Cardiac fibroblast (primary cell): ENCODE measurements at regions not wholly inside any gene's neighbourhood (a gene's known extent, or its start where the extent isn't known, plus 50 kb on each side); places are given as distances from the start of the nearest gene placed in this dataset.
A peak's percentile ranks its signal among the peaks of the same experiment; 100 is the strongest.

Experiments used
- DNase-seq, 2 donors: peaks; one replicate each; pipeline versions ENCODE4 v3.0.0 to v3.0.0-alpha.2; 2010; ENCODE audit warnings: low read depth in 2 of 2
- H3K4me3 ChIP-seq, 2 donors: replicated peaks in 1 of 2; 1 replicate in 1 of 2; 2 replicates in 1 of 2; pipeline ENCODE4 v1.5.1; 2011; ENCODE audit warnings: low read depth in 2 of 2, low read length in 2 of 2, mild to moderate bottlenecking in 2 of 2, moderate library complexity in 1 of 2
- TF ChIP-seq, protein P1 (sequence below): IDR thresholded peaks from one replicate; pipeline ENCODE4 v1.5.1; 2011; ENCODE audit warnings: low read depth, mild to moderate bottlenecking, low read length, inconsistent platforms

DNA sequence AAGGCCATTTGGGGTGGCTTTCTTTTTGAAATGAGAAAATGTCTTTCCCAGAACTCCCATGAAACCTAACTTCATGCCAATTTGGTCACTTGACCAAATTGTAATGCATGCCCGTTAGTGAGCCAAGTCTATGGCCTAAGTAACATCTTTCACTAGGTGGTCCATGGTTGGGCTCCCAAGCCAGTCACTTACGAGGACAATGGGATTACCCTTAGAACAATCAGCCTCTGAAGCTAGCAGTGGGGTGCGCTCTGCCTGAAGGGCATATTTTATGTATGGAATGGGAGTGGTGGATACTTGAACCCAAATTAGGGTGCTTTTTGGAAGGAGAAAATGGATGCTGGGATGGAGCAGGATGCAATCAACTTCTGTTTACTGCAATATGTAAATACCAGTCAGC lies 127.4 kb upstream of the GOLIM4 start:
- DNase-seq: no peak
- TF ChIP-seq, protein P1, sequence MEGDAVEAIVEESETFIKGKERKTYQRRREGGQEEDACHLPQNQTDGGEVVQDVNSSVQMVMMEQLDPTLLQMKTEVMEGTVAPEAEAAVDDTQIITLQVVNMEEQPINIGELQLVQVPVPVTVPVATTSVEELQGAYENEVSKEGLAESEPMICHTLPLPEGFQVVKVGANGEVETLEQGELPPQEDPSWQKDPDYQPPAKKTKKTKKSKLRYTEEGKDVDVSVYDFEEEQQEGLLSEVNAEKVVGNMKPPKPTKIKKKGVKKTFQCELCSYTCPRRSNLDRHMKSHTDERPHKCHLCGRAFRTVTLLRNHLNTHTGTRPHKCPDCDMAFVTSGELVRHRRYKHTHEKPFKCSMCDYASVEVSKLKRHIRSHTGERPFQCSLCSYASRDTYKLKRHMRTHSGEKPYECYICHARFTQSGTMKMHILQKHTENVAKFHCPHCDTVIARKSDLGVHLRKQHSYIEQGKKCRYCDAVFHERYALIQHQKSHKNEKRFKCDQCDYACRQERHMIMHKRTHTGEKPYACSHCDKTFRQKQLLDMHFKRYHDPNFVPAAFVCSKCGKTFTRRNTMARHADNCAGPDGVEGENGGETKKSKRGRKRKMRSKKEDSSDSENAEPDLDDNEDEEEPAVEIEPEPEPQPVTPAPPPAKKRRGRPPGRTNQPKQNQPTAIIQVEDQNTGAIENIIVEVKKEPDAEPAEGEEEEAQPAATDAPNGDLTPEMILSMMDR: no peak
- H3K4me3 ChIP-seq: no peak overlapping the region

DNA sequence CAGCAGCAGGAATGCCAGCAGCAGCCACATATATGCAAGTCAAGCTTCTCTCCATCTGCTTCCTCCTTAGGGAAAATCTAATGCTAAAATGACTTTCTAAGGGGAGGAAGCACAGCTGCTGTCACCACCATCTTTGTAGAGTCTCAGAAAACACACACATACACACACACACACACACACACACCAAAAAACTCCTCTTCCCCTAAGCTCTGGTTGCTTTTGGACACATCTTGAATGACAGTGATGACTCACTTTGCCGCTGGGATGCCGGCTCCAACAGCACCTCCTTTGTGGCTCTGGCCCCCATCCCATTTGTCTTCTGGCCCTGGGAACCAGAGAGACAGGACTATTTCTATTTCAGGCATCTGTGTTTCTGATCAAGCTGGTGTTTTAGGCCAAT lies 124.8 kb upstream of the GOLIM4 start:
- H3K4me3 ChIP-seq: no peak overlapping the region
- no peak for DNase-seq
- TF ChIP-seq, protein P1: no peak

DNA sequence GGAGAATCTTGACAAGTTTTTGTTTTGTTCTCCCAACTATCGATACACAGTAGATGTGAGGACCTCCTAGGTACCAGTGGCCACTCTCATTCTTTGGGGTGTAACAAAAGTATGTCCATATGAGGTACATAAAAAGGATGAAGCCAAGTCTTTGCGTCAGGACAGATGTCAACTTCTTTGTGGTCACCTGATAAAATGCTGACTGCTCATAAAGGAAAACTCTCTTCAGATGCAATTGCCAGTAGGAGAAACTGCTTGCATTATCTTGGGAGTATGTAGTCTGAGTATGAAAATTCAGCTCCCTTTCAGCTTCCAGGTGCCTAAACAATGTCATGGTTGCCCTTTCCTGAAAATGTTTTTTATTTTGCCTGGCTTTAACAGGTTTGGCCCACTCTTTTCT lies 123.8 kb upstream of the GOLIM4 start:
- H3K4me3 ChIP-seq: no peak overlapping the region
- TF ChIP-seq, protein P1: no peak
- no peak for DNase-seq

DNA sequence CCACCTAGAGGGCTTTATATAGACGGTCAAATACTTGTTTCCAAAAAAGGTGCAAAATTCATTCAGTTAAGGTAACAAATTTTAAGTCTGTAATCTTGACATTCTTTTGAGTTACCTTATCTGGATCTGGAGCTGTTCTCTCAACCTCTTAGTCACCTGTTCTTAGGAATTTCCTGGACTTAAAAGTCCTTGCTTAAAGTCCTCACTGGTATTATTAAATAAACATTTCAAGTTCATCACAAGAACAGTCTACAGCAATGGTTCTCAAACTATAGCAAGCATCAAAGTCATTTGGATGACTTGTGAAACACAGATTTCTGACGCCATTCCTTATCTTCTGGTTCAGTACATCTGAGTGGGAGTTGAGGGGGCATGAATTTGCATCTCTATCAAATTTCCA lies 122.9 kb upstream of the GOLIM4 start:
- H3K4me3 ChIP-seq: no peak overlapping the region
- no peak for DNase-seq
- TF ChIP-seq, protein P1: no peak

DNA sequence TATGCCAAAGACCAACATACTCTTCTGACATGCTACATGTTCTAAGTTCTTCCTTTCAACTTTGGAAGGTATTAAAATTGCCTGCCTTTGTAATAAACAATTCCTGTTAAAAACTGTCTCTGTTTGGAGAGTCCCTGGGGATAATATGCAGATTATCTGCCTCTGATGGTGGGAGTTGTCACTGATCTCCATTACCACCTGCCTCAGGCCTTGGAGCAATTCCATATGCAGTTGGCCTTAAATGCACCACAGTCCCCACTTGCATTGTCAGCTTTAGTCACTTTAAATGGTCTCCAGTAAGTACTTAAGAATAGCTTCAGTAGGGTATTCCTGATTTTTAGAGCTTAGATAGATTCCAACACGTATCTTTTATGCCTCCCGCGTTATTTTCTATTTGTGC lies 121.1 kb upstream of the GOLIM4 start:
- TF ChIP-seq, protein P1: no peak
- no peak overlapping the region for H3K4me3 ChIP-seq

DNA sequence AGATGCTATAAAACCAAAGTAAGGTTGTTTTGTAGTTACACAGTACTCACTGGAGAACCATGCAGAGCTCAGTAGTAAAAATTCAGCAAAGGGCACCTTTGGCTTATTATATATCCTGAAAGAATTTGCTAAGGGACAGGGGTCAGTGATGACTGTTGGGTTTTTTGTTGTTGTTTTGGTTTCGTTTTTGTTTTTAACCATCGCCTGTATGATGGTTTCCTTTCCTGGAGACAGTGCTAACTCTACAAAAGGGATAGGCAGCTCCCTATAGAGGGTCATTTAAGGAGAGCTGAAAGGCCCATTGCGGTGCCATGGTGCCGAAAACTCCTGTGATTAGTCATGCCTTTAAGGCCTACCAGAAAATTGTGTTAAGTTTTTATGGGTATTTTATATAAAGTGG lies 118.2 kb upstream of the GOLIM4 start:
- DNase-seq: peak in 1 of 2 donors; percentile 38
- no peak overlapping the region for H3K4me3 ChIP-seq
- TF ChIP-seq, protein P1: no peak

More for the DNA sequence above, 121.1 kb upstream of the GOLIM4 start:
- DNase-seq: no peak

DNA sequence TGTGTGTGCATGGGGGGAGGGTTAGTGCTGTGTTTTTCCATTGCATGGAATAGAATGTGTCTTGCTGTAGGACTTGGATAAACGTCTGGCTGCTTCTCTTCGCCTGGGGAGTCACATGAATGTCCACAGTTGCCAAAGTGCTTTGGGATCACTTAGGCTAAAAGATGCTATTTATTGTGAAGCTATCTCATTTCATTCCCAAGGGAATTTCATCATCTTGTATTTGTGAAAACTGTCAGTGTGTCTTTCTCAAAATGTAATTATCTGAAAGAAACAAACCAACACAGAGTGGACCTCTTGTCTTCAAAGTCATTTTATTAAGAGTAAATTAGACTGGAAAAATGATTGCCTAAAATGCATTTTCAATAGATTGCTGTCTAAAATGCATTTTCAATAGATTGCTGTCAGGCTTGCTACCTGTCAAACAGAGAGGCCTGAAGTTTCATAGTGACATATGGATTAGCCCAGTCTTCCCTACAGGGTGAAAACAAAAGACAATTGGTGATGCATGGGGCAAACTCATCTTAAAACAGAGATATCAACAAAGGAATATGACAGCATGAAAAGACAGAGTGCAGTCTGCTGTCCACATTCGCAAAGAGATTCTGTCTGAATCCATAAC lies 117.1 kb upstream of the GOLIM4 start:
- no peak overlapping the region for H3K4me3 ChIP-seq
- TF ChIP-seq, protein P1: no peak
- peak in 1 of 2 donors; percentile 3 for DNase-seq
